COLO668 (cell line): ENCODE measurements at regions not wholly inside any gene's neighbourhood (a gene's known extent, or its start where the extent isn't known, plus 50 kb on each side); places are given as distances from the start of the nearest gene placed in this dataset.

Source experiments
- DNase-seq: peaks from one replicate; lab custom pipeline; 2025; ENCODE audit not compliant: unreplicated experiment; lab: John Stamatoyannopoulos, UW

DNA sequence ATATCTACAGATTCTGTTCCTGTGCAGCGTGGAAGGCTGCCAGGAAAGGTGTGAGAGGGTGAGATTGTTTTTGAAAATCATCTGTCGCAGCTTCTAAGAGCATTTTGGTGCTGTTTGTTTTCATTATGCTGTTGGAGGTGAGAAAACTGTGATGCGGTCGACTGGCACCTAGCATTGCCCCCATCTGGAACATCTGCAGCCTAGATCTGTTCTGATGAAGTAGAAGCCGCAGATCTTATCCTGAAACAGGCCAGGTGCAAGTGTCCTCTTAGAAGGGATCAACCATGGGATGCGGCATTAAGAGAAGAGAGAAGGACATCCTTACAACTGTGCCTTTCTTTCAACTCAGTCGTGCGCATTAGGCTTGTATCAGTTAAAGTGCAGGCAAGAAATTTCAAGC, 167.3 kb downstream of the CDH26 start:
- DNase-seq, result no peak

DNA sequence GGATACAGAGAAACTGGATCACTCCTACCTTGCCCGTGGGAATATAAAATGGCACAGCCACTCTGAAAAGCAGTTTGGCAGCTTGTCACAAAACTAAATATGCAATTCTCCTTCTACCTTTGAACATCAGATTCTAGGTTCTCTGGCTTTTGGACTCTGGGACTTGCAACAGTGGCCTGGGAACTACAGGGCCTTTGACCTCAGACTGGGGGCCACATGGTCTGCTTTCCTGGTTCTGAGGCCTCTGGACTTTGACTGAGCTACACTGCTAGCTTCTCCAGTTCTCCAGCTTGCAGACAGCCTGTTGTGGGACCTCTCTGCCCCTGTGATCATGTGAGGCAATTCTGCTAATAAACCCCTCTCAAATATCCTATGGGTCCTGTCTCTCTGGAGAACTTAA, 168.8 kb downstream of the CDH26 start:
- DNase-seq, result no peak

DNA sequence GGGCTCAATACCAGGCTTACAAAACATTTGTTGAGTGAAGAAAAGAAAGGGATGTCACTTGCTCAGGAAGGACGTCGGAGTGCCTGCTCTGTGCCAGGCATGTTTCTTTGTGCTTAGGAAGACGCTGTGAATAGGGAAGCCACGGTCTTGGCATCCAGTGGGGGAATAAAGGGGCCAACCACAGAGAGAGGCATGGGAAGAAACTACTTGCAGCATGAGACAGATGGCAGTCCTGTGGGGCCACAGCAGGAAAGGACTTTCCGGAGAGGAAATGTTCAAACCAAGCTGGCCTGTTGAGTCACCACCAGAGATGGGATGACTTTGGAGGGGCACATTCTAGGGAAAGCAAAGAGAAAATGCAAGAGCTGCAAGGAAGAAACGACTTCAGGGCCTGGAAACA, 173.2 kb downstream of the CDH26 start:
- DNase-seq, result no peak

DNA sequence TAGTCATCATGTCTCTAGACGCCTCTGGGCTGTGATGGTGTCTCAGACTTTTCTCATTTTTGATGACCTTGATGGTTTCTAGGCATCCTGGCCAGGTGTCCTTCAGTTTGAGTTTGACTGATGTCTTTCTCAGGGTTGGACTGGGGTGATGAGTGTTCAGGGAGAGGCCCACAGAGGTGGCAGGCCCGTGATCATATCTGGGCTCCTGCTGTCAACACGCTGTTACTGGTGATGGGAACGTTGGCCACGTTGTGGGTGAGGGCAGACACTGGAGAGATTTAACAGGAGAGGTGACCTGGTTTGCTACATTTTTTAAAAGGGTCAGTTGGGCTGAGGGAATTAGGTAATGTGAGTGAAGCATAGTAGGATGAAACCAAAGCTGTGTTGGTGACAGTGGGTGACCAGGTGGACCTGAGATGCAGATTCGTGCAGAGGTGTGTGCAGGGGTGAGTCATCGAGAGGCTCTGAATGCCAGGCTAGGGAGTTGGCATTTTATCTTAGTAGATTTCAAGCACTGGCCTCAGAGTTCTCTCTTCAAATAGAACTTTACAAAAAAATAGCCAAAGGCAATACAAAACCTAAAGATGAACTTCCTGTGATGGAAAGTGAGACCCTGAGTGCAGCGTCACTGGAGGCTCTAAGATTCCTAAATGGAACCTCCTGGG, 174.1 kb downstream of the CDH26 start:
- DNase-seq, result no peak

DNA sequence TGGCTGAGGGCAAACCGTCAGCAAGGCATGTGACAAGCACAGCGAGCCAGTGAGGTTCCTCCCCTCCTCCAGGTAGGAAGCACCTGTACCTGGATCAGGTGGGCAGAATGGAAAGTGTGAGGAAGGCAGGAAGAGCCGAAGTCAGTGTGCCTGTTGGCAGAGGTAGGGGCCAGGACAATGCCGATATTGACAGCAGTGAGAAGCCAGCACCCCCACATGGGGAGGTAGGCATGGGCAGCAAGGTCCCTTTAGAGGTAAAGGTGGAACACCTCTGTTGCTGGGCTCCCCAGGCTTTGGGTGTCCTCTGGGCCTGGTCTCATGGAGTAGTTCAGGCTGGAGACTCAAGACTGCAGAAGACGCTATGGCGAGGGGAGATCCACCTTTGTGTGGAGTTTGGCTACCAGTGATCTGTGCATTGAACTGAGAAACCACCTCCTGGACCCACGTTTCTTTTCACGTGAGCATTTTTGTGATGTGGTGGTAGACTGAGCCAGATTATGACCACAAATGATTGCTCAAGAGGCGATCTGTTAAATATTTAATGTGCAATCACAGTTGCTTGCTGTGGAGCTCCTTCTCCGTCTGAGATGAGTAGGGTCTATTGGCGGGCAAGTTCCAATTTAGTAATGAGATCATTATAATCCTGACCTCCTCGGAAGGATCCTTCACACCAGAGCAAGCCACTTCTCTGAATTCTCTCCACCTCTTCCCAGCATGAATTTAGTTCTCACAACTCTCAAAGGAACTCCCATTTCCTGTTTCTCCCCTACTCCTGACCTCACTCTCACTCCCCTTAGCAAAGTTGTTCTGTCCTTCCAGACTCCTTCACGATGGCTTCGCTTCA, 174.8 kb downstream of the CDH26 start:
- DNase-seq, result no peak

DNA sequence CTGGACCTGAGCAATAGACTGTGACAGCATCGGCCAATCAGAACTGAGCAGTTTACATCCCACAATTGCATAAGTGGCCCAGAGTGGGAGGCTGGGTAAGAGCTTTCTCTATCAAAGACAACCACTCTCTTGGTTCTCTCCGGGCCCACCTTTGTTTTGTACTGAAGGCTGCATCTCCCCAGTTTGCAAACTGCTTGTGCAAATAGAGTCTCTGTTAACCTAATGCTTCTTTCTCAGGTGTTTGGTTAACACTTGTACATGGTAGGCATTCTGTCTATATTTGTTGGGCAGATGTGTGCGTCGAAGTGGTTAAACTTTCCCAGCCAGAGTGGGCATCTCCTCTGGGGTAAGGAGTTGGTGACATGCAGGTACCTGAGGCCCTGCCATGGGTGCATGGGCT, 177.1 kb downstream of the CDH26 start:
- no peak for DNase-seq

DNA sequence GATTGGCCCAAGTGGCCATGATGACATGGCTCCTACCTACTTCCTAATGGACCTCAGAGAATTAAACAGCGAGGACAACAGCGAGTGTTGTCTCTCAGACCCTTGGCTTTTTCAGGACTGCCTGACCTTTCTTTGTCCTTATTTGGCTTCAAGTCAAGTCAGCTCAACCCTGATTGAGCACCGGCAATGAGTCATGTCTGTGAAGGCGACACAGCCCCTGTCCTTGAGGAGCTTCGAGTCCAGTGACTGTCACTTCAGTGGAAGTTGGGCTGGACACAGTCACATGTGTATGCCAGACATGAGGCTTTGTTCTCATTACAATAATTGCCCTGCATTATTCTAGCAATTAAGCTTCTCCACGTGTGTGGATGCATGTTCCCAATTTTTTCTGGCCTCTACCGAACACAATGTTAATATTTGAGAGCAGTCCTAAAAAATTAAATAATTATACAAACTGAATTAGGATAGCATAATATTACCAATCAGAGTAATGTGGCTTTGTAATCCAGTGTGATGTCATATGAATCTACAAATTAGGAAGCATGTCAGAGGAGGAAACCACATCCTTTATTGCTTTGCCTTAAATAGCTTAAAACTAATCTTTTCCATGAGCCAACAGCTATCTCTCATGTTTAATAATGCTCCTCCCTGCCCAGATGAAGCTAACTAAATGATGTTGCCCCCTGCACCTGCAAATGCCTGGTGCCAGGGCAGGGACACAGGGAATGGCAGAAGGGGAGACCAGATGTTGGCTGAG, 178.6 kb downstream of the CDH26 start:
- no peak for DNase-seq

DNA sequence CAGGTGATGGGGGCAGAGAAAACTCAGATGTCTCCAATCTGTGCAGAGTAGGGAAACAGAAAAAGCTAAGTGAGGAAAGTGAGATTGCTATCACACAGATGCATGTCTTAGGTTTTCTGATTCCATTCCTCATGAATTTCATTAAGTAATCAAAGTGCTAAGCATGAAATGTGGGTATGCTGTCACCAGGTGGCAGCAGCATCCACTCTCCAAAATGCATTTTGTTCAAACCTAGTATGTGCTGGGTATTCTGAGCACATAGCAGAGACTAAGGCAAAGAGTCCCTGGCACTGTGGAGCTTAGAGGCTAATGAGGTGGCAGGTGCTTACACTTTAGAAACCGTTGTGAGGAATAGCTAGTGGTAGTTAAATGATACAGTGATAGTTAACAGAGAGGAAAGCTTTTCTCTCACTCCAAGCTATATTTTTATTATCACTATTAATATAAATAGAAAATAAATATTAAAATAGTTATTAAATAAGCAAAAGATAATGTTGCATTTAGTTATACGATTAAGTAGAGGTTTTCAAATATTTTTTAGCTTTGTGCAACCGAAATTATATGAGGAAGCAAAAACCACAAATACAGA, 179.5 kb downstream of the CDH26 start:
- no peak for DNase-seq

DNA sequence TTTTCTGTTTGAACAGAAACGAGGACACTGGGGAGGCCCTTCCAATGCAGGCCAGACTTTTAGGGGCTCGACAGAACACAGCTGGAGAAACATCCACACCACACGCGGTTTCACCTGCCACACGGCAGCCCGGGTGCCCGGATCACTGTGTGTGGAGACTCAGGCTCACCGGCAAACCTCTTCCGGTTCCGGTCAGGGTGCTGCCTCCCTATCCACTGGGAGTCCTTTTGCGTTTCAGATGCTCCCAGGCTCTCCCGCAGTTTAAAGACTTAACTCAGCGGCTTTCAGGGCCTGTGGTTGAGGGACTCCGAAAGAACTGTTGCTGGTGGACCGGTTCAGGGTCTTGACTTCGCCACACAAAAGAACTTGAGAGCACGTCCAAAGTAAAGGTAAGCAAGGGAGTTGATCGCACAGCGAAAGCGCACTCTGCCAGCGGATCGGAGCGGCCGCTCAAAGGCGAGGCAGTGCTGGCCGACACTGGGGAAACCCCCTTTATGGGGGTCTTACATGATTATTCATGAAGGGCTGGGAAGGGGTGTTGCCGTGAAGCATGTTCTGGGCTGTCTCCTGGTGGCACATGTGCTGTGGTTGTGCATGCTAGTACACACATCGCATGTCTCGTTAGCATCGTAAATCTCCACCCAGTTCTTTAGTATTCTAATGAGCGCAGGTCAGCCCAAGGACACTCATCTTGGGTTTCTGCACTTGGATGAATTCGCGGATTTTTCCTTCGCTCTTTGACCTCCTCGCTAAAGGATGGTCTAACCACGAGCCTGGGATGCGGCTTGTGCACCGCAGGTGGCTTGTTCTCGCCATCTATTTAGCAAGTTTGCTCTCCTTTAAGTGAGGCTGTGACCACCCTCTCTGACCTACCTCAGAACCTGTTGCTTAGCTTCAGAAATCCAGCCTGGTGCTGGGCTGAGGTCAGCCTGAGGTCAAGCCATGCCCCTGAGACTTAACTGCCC, 180.3 kb downstream of the CDH26 start:
- no peak for DNase-seq

DNA sequence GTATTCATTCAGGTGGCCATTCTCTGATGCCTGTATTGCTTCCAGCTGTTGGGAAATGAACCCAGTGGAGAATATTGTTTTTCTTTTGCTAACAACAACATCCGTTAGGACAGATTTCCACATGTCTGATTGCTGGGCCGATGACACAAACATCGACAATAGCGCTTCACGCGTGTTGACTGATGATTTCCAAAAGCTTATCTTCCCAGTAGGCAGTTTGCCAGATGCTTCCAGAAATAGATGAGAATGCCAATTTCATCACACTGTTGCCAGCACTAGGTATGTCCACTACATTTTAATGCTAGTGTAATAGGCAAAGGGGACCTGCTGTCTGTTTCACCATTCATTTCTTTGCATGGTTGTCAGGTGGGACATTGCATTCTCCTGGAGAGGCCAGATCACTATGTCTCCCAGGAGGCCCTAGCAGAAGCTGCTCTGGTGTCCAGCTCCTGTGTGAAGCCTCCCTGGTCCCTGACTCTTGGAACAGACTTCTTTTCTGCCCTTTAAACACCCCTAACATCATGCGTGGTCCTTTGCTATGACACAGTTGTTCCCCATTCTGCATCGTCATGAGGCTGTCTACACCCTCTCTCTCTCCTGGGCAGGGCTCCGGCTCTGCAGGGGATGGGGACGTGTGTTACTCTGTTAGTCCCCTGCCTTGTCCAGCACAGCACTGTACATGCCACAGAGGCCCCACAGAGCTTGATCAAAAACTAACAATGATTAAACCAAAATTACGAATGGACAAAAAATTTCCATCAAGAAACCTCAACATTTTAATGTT, 181.6 kb downstream of the CDH26 start:
- no peak for DNase-seq

DNA sequence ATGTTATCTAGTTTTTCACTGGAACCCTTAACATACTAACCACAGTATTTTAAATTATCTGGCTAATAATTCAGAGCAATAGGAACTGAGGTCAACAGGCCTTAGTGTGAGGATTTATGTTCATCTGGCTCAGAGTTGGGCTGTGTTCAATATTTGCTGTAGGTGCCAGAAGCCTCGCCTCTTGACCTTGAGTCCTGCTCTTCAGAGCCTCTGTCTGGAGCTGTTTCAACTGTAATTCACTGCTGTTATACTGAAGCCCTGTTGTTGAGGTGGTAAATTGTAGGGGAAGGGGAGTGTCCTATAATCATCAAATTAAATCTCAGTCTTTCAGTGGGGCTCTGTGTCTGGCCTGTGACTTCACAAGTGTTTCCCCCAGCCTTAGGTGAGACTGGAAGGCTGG, 184.4 kb downstream of the CDH26 start:
- no peak for DNase-seq

DNA sequence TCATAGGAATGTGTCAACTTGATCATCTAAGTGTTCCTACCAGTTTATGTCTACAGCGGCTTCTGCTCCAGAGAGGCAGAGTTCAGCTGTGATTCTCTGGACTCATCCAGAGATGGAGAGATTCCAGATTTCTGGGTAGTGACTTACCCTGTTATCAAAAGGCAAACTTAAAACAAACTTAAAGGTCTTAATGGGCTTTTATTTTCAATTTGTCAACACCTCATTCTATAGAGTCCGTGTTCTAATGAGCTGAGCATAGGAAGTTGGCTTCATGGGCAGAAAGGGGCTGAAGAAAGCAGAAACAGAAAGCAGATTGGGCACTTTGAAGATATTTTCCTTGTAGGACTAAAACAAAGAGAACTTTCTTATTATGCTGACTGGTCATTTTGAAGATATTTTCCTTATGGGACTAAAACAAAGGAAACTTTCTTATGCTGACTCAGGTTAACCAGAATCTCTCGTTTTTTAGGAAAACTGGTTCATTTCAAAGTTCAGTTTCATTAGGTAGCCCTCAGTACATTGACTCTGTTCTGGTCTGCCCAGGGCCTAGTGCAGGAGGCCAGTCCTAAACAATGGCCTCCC, 185.1 kb downstream of the CDH26 start:
- DNase-seq, result no peak

DNA sequence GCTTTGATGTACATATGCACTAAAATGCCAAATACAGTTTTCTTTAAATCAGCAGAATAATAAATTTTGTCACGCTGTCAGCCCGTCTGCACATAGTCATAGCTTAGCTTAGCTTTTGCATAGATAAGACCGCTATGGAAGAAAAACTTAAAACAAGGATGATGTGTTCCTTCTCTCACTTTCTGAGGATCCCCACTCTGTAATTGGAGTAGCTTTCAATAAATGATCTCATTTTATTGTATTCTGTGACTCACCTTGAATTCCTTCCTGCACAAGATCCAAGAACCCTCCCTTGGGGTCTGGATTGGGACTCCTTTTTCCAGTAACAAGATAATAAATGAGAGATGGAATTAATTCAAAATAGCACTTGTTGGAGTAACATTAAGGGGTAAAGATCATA, 186.2 kb downstream of the CDH26 start:
- no peak for DNase-seq

DNA sequence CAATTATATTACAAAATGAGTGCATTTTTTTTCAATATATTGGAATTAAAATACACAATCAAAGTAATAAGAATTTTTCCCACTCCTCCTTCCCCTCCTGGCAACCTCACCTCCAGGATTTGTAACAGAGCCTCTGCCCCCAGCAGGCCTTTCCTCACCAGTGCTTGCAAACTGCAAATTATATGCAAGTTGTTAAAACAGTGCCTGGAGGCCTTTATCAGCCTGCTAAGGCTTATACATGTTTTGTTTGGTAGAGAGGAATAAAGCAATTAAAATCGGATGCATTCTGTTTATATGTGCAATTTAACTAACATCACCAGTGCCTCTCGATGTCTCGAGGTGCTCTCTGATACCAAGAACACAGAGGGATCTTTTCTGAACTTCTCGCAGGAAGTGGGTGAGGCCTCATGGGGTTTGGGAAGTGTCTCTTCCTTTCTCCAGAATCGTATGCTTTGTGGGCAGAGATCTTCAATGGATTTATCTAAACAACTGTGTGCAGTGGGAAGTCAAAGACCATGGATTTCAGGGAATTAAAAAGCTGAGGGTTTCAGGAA, 186.8 kb downstream of the CDH26 start:
- no peak for DNase-seq

DNA sequence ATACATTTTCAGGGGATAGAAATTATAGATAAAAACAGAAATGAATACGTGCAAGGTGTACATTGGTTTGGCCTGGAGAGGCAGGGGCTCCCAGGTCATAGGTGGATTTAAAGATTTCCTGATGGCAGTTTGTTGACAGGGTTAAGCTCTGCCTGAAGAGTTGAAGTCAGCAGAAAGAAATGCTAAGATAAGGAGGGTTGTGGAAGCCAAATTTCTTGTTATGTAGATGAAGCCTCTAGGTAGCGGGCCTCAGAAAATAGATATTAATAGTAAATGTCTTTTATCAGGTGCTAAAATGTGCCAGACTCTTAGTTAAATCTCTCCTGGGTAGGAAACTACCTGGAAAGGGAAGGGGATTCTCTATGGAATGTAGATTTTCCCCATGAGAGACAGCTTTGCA, 188.8 kb downstream of the CDH26 start:
- no peak for DNase-seq

DNA sequence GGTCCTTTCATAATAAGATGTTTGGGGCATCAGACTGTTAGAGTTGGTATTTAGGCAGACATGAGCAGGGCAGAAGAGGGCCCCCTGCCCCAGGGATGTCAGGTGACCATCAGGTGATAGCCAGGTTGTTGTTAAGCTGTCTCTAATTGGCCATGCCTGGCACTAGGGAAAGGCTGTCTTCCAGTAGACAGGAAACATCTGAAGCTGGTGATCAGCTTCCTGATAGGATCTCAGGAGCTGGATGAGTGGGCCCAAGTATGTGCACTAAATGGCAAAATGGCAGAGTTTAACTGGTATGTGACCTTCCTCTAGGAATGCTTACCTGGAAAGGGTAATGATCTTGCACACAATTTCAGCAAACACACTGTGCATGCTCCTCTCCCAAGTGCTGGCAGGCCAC, 190.7 kb downstream of the CDH26 start:
- DNase-seq, result no peak

DNA sequence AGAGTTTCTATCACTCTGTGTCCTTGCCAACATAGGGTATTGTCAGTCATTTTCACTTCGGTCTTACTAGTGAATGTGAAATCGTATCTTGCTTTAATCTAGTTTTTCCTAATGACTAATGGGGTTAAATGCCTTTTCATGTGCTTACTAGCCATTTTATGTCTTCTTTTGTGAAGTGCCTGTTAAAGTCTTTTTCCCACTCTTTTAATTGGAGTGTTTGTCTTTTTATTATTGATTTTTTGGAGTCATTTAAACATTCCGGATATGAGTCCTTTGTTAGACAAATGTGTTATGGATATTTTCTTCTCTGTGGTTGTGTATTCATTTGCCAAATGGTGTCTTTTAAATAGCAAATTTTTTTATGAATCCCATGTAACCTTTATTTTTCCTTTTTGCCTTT, 194.6 kb downstream of the CDH26 start:
- no peak for DNase-seq

DNA sequence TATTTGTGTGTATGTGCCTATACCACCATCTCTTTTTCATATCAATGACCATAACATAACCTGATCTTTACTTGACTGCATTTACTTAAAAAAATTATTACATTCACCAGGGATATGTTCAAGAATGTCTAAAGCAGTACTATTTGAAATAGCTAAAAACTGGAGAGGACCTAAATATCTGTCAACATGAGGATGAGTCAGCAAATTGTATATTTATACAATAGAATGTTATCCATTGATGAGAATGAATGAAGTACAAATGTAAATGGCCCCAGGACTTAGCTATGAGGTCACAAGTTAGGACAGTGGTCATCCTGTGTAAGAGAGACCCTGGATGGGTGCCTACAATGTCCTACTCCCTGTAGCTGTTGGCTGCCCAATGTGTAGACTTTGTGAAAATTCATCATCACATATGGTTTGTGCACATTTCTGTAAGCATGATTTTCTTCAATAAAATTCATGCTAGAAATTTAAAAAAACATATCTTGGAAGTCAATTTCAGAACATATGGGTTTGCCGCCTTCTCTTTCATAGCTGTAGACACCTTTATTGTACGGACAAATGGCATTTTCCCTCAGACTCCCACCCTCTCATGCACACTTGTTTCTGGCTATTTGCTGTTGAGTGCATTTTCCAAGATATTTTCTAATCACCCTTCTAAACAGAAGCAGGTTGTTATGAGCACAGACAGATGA, 202.4 kb downstream of the CDH26 start:
- no peak for DNase-seq
